GM21576 (cell line): ENCODE measurements at regions not wholly inside any gene's neighbourhood (a gene's known extent, or its start where the extent isn't known, plus 50 kb on each side); places are given as distances from the start of the nearest gene placed in this dataset.

Experiments
- ATAC-seq: cut with Tn5 transposase; IDR thresholded peaks from one replicate; pipeline ENCODE4 v1.9.1; 2021; ENCODE audit warnings: mild to moderate bottlenecking, moderate library complexity; ENCODE audit not compliant: unreplicated experiment

DNA sequence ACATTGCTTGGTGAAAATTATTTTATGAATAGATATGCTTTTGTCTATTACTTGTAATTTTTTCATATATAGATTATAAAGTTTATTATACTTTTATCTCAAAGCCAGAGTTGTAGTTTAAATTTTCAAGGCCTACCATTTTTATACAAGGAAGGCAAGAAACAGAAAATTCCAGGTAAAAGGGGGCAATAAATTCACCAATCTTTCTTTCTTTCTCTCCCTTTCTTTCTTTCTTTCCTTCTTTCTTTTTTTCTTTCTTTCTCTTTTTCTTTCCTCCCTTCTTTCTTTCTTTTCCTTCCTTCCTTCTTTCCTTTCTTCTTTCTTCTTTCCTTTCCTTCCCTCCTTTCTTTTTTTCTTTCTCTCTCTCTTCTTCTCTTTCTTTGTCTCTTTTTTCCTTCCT is 529.4 kb downstream of the PCDH17 start:
- ATAC-seq: no peak

DNA sequence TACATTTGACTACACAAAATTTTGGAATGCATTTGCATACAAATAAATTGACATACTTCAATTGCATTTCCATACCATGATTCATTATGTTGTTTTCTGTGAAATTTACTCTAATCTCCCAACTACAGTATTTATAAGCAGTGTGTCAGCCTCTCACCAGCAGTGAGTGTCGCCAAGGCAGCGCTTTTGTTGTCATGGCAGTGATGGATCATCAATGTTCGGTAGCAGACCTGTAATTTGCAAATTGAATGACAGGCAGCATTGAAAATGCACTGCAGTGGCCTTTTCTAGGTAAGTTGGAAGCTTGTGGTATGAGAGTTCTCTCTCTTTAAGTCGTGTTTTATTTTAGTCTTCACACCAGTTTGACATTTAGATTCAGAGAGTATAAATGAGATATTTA is 534.1 kb downstream of the PCDH17 start:
- ATAC-seq: no peak

DNA sequence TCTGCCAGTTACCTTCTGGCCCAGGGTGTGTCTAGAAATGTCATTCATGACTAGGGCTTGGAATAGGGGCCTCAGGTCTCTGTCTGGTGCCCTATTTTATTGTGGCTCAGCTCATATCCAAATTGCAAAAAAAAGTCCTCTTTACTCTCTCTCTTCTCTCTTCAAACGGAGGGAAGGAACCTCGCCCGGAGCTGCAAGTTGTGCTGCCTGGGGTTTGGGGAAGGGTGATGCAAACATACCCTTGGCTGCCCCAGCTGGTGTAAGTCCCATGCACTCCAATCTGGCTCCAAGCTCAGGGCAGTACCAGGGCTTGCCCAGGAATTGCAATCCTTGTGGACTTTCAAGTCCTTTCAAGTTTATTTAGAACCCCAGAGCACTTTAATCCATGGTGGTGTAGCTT is 549.6 kb downstream of the PCDH17 start:
- no peak for ATAC-seq

GRCh38 chr13:58187881-58188280 is 556.3 kb downstream of the PCDH17 start:
- ATAC-seq: no peak

- no peak for ATAC-seq
Observed at GRCh38 chr13:58190577-58190976, 559.0 kb downstream of the PCDH17 start.

DNA sequence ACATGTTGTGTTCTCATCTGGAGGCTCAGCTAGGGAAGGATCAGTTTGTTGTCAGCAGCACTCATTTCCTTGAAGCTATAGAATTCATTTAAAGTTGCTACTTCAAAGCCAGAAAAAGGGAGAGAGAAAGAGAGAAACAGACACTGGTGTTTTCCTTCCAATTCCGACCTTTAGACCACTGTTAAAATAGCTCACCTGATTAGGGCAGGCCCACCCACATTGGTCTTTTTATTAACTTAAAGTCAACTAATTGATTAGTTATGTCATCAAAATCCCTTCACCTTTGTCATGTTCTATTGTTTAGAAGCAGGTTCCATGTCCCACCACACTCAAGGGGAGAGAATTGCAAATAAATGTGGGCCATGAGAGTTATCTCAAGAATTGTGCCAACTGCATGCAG is 560.2 kb downstream of the PCDH17 start:
- no peak for ATAC-seq

GRCh38 chr13:58202099-58202498 is 570.6 kb downstream of the PCDH17 start:
- ATAC-seq: no peak

DNA sequence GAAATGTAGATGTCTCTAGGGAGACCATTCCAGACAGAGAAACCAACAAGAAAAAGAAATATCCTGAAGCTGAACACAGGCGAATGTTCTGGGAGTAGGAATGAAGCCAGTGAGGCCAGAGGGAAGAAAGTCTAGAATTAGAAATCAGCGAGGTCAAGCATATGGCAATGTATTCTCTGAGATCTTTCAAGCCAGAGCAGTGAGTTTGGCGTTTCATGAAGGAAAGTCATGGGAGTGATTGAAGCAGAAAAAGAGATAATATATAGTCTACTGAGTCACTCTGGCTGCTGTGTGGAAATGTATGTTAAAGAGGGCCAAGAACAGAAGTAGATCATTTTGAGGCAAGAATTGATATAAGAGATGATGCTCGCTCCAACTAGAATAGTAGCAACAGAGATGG is 576.0 kb downstream of the PCDH17 start:
- ATAC-seq: no peak

GRCh38 chr13:58235454-58235853 is 603.9 kb downstream of the PCDH17 start:
- ATAC-seq: no peak

DNA sequence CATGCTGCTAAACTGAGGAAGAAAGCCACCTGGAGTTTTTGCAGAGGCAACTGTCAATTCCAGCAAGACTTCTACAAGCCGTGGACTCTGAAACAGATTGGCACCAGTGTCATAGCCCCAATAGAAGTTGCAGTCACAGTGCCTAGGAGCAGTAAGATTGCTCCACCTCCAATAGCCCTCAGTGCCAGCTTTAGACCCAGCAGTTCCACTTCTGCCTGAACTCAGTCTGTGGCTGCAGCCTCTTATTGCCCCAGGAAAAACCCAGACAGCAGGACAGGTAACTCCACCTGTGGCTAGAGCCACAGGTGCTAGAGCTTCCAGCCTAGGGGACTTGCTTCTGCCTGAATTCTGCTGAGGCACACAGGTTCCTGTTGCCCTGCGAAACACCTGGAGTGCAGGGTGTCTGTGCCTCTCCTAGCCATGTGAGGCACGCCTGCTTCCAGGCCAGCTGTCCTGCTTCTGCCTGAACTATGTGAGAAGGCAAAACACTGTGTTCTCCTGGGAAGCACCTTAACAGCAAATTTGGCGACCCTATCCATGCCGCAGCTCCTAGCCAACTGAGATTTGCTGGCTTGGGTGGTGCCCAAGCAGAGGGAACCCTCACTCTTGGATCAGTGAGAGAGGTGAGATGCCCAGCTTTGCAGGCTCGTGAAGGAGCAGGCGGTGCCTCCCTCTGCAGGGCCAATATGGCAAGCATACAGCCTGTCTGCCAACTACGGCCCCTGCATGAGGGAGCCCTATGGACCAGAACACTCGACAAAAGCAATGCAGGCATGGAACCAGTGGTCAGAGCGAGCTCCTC is 607.6 kb downstream of the PCDH17 start:
- no peak for ATAC-seq

GRCh38 chr13:58239774-58240268 is 608.3 kb downstream of the PCDH17 start:
- ATAC-seq: no peak

DNA sequence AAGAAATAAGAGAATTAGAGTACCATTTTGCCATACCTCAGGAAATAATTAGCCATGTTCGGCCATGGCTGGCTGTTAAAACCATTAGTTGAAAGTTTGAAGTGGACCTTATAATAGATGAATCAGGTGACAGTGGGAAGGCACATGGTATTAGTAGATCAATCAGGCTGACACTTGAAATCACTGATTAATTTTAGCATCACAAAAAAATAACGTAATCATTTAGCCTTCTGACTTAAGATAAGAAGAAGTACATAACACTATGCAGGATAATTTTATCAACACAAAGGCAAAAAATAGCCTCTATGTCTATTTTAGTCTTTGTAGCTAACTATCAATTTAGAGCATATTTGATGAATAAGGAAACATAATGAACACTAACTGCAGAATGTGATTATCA is 615.5 kb downstream of the PCDH17 start:
- ATAC-seq: no peak

DNA sequence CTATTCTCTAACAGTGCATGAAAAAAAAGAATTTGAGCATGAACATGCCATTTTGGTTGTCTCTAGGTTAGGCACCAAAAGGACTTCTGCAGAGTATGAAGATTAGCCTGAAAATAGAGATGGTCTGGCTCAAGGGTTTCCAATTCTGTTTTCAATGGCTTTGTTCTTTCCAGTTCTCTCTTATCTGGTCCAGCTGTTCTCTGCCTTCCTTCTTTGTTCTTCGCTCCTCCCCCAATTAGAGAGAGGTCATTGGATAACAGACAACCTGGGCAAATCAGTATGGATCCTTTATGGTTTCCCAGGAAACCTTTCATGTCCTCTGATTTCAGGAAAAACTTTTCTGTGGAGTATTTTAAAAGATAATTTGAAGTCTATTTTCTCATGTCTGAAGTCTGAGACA is 623.4 kb downstream of the PCDH17 start:
- ATAC-seq: no peak

DNA sequence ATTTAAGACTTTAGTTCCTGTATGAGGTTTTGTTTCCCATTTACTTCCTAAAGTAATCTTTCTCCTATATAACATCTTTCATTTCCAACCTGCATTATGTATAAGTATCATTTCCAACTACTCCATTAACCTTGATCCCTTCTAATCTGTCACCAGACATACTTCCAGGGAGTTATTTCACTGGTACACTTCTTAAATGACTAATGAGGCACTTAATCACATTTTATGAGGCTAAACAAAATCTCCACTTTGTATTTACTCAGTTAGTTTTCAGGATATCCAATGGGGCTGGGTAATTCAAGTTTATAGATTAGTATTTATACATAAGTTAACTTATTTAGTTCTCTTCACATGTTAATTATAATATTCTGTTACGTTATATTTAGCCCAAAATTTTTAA is 634.7 kb downstream of the PCDH17 start:
- ATAC-seq: no peak

DNA sequence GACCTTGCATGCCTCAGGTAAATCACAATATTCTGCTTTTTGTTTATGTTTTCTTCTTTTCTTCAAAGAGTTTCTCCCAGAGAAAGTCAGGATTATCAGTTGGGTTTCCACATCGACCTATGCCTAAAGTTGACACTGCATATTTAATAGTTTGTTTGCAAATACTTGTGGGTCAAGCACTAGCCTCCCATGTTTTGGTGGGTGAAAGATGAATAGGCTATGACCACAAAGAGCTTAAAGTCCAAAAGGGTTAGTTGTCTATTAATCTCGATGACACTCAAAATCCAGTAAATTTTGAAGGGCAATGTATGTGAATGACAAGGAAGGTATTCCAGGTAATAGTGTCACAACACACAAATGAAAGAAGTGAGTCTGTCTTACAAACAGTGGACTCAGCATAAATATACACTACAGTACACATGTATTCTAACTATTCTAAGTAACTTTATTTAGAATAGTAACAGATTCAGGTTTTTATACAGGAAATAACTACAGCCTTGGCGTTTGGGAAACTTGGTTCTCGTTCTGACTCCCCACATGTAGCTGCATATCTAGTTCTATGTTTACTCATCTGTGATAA is 667.1 kb downstream of the PCDH17 start:
- ATAC-seq: no peak

- ATAC-seq: no peak
Observed at GRCh38 chr13:58300224-58300623, 668.7 kb downstream of the PCDH17 start.

DNA sequence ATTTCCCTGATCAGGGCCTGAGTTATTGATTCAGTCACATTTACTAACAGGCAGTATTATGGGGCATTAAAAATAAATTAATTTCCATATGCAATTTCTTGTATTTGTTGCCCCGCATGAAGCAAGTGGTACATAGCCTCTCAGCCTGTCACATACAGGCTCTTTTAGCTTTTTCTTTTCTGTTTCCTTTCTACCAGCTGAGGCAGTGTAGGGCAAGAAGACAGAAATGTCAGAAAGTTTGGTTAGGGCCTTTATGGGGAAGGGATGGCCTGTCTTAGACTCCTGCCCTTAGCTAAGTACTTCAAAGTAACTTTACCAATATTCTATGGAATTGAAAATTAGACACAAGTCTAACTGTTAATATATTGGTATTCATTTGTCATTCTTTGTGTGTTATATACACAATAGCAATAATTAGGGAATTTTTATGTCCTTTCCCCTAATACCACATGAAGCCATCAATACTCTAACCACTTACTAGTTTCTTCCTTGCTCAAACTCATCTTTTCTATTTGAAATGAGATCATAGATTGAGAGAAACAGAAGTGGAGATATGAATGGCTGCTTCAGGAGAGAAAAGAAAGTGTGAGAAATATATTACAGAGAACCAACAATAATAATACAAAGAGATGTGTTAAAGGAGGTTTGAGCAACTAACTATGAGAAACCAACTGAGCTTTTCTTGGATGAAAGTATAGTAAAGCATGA is 669.6 kb downstream of the PCDH17 start:
- ATAC-seq: no peak

DNA sequence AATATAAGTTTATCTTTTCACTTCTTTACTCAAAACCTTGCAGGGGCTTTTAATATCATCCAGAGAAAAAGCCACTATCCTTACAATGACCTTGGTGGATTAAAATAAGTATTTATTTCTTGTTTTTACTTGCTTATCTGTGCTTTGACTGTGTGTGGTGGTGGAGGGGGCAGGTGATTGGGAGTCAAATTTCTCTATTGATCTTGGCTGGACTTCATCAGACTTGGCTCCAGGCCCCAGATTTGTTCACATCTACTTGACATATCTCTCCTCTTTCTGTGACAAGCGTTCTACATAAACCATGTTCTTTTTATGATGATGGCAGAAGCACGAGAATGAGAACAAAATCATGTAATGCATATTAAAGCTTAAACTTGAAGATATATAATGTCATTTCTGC is 670.8 kb downstream of the PCDH17 start:
- no peak for ATAC-seq

- ATAC-seq: no peak
Observed at GRCh38 chr13:58306062-58306461, 674.5 kb downstream of the PCDH17 start.

- no peak for ATAC-seq
Observed at GRCh38 chr13:58313219-58313618, 681.7 kb downstream of the PCDH17 start.

GRCh38 chr13:58318495-58319167 is 687.1 kb downstream of the PCDH17 start:
- no peak for ATAC-seq
